ENCODE measurements at regions not wholly inside any gene's neighbourhood (a gene's known extent, or its start where the extent isn't known, plus 50 kb on each side); places are given as distances from the start of the nearest gene placed in this dataset.

DNA sequence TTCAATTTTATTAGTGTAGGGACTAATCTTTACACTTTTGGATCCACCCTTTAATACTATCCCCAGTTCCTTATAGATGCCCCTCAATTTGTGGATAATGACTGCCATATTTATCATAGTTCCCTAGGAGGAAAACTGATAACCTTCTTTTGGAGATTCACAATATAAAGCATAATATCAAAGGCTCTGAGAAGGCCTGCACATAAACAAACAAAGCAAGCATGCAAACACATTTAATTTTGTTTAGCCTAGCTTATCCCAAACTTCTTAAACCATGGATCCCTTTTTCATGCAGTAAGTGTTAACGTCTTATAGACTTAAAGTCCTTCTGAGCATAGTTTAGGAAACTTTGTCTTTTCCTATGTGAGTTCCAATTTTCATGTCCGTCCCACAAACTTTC, 290.4 kb upstream of the TBX3 start:
- TF ChIP-seq, protein P1, sequence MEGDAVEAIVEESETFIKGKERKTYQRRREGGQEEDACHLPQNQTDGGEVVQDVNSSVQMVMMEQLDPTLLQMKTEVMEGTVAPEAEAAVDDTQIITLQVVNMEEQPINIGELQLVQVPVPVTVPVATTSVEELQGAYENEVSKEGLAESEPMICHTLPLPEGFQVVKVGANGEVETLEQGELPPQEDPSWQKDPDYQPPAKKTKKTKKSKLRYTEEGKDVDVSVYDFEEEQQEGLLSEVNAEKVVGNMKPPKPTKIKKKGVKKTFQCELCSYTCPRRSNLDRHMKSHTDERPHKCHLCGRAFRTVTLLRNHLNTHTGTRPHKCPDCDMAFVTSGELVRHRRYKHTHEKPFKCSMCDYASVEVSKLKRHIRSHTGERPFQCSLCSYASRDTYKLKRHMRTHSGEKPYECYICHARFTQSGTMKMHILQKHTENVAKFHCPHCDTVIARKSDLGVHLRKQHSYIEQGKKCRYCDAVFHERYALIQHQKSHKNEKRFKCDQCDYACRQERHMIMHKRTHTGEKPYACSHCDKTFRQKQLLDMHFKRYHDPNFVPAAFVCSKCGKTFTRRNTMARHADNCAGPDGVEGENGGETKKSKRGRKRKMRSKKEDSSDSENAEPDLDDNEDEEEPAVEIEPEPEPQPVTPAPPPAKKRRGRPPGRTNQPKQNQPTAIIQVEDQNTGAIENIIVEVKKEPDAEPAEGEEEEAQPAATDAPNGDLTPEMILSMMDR (IDR thresholded peaks at IDR 0.05 in 2 of 3, conservative IDR thresholded peaks at IDR 0.05 in 1 of 3; ENCODE audit: borderline replicate concordance in 1 of 3, insufficient read depth in 1 of 3, low read depth in 2 of 3, low read length in 2 of 3): no peak
- TF ChIP-seq POLR2A (IDR thresholded peaks at IDR 0.05; ENCODE audit: borderline replicate concordance, extremely low read depth, insufficient read depth, insufficient read length): no peak
- TF ChIP-seq, protein P2, sequence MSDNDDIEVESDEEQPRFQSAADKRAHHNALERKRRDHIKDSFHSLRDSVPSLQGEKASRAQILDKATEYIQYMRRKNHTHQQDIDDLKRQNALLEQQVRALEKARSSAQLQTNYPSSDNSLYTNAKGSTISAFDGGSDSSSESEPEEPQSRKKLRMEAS (IDR thresholded peaks at IDR 0.05): no peak
- TF ChIP-seq ELF1 (IDR thresholded peaks at IDR 0.05; ENCODE audit: borderline replicate concordance, low read depth): no peak
- TF ChIP-seq RAD21 (IDR thresholded peaks at IDR 0.05; ENCODE audit: low read depth): no peak

Measured in HCT116 (cell line).